GM19452 (cell line): ENCODE measurements at regions not wholly inside any gene's neighbourhood (a gene's known extent, or its start where the extent isn't known, plus 50 kb on each side); places are given as distances from the start of the nearest gene placed in this dataset.

Experiments
- ATAC-seq: cut with Tn5 transposase; IDR thresholded peaks from one replicate; pipeline ENCODE4 v1.9.1; 2021; ENCODE audit not compliant: unreplicated experiment

GRCh38 chr10:6342096-6342685 is 139.5 kb downstream of the PFKFB3 start:
- no peak for ATAC-seq

GRCh38 chr10:6343305-6344010 is 140.7 kb downstream of the PFKFB3 start:
- ATAC-seq: no peak

GRCh38 chr10:6345404-6345803 is 142.7 kb downstream of the PFKFB3 start:
- no peak for ATAC-seq

- no peak for ATAC-seq
Measured at GRCh38 chr10:6346631-6347030, 143.9 kb downstream of the PFKFB3 start.

- ATAC-seq: peak; percentile 30
Measured at GRCh38 chr10:6347391-6347951, 144.7 kb downstream of the PFKFB3 start.

- ATAC-seq: peak; percentile 90
Measured at GRCh38 chr10:6348096-6348874, 145.6 kb downstream of the PFKFB3 start.

- ATAC-seq: no peak
Measured at GRCh38 chr10:6349846-6350535, 147.3 kb downstream of the PFKFB3 start.

GRCh38 chr10:6350609-6351008 is 147.9 kb downstream of the PFKFB3 start:
- ATAC-seq: no peak

GRCh38 chr10:6351495-6351894 is 148.8 kb downstream of the PFKFB3 start:
- ATAC-seq: no peak

- ATAC-seq: no peak
Measured at GRCh38 chr10:6353526-6353925, 150.8 kb downstream of the PFKFB3 start.

- no peak for ATAC-seq
Measured at GRCh38 chr10:6354168-6354772, 151.5 kb downstream of the PFKFB3 start.

- ATAC-seq: no peak
Measured at GRCh38 chr10:6356280-6356793, 153.6 kb downstream of the PFKFB3 start.

GRCh38 chr10:6361869-6362268 is 159.1 kb downstream of the PFKFB3 start:
- no peak for ATAC-seq

- ATAC-seq: no peak
Measured at GRCh38 chr10:6362879-6363278, 160.1 kb downstream of the PFKFB3 start.

- no peak for ATAC-seq
Measured at GRCh38 chr10:6363511-6363910, 160.8 kb downstream of the PFKFB3 start.

GRCh38 chr10:6364283-6364682 is 161.6 kb downstream of the PFKFB3 start:
- no peak for ATAC-seq

GRCh38 chr10:6364893-6365292 is 162.2 kb downstream of the PFKFB3 start:
- no peak for ATAC-seq

- no peak for ATAC-seq
Measured at GRCh38 chr10:6365384-6365783, 162.7 kb downstream of the PFKFB3 start.
